ENCODE measurements at regions not wholly inside any gene's neighbourhood (a gene's known extent, or its start where the extent isn't known, plus 50 kb on each side); places are given as distances from the start of the nearest gene placed in this dataset.

GRCh38 chr1:203992440-203992839 lies 80.5 kb upstream of the SOX13 start (continued):
- TF ChIP-seq RFX5 (IDR thresholded peaks at IDR 0.05; ENCODE audit: borderline replicate concordance, low read depth, low read length) = no peak
